GM21723 (cell line): ENCODE measurements at regions not wholly inside any gene's neighbourhood (a gene's known extent, or its start where the extent isn't known, plus 50 kb on each side); places are given as distances from the start of the nearest gene placed in this dataset.
"Not testable (repeated sequence)": the region's sequence is repeated elsewhere in the genome, so short reads cannot be mapped to it uniquely, and the experiment has no call there.

Experiments used
- ATAC-seq: cut with Tn5 transposase; IDR thresholded peaks from one replicate; pipeline ENCODE4 v1.9.1; 2021; ENCODE audit warnings: mild to moderate bottlenecking, moderate library complexity; ENCODE audit not compliant: unreplicated experiment

GRCh38 chr5:158039911-158040347 is 181.0 kb upstream of the CLINT1 start:
- peak; percentile 66 for ATAC-seq

- no peak for ATAC-seq
These were observed 180.5 kb upstream of the CLINT1 start for GRCh38 chr5:158039441-158039840.

DNA sequence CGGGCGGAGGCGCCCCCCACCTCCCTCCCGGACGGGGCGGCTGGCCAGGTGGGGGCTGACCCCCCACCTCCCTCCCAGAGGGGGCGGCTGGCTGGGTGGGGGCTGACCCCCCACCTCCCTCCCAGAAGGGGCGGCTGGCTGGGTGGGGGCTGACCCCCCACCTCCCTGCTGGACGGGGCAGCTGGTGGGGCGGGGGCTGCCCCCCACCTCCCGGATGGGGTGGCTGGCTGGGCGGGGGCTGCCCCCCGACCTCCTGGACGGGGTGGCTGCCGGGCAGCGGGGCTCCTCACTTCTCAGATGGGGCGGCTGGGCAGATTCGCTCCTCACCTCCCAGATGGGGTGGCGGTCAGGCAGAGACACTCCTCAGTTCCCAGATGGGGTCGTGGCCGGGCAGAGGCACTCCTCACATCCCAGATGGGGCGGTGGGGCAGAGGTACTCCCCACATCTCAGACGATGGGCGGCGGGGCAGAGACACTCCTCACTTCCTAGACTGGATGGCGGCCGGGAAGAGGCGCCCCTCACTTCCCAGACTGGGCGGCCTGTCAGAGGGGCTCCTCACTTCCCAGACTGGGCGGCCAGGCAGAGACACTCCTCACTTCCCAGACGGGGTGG is 178.1 kb upstream of the CLINT1 start:
- ATAC-seq: not testable (repeated sequence)

DNA sequence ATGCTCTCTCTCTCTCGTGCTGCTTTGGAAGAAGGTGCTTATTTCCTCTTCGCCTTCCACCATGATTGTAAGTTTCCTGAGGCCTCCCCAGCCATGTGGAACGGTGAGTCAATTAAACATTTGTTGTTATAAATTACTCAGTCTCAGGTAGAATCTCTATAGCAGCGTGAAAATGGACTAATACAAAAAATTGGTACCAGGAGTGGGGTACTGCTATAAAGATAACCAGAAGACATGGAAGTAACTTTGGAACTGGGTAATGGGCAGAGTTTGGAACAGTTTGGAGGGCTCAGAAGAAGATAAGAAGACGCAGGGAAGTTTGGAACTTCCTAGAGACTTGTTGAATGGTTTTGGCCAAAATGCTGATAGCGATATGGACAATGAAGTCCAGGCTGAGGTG is 175.6 kb upstream of the CLINT1 start:
- not testable (repeated sequence) for ATAC-seq

GRCh38 chr5:158033724-158034123 is 174.8 kb upstream of the CLINT1 start:
- ATAC-seq: no peak

DNA sequence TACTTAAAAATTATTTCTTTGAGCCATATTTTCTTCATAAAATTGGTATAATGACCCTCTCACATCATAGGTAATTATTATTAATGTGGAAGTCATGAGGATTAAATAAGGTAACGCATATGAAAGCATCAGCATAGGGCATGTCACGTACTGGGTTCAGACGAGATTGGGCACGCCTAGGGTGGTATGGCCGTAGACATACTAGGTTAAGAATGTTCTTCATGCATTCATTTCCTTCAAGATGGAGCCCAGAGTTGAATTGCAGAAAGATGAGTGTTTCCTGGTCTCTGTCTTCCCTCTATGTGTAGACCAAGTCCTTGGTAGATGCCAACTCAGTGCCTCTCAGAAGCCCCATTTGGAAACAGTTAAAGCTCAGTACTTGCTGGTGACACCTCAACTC is 174.1 kb upstream of the CLINT1 start:
- no peak for ATAC-seq

- no peak for ATAC-seq
These were observed 173.3 kb upstream of the CLINT1 start for GRCh38 chr5:158032246-158032645.

- ATAC-seq: no peak
These were observed 169.1 kb upstream of the CLINT1 start for GRCh38 chr5:158027806-158028775.

DNA sequence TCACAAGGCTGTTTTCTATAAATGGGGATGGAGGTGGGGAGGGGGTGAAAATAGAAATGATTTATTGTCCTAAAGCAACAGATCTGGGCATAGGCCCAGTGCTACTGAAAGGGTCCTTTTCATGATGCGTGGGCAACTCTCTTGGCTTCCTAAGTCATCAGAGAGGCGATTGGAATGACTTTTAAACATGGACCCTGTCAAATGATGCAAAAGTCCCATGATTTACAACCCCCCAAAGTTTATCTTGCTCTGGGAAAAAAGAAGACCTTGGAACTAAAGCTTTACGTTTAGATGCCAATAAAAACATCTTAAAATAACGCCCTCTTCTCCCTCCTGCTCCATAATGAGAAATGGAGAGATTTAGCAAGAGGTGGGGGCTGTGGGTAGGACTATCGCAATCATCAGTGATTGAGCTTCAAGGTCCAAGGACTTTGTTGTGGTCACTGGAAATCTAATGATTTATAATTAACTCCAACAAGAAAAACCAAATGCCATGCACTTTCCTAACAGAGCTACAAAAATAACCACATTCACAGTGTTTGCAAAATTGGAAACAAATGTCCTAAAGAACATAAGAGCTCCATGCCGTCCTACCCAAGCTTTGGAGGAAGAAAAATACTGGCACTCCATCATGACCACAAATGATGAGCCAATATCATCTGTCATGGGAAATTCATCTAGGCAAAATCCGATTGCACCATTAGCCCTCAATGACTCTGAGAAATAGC is 167.5 kb upstream of the CLINT1 start:
- no peak for ATAC-seq

DNA sequence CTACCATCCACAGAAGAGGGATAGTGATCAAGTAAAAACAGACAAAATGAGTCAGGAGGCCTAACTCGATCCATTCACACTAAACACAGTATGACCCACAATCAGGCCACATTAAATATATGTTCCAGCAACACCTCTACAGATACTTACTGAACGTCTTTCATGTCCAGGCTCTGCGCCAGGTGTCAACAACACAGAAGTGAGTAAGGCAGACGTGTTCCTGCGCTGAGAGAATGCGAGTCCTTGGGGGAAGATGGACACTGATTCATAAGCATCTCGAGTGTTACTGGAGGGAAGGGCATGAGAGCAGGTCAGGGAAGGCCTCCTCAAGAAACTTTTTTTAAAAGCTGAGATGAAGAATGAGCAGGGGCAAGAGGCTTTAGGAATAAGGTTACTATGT is 164.3 kb upstream of the CLINT1 start:
- no peak for ATAC-seq

- ATAC-seq: no peak
These were observed 163.9 kb upstream of the CLINT1 start for GRCh38 chr5:158022837-158023236.

DNA sequence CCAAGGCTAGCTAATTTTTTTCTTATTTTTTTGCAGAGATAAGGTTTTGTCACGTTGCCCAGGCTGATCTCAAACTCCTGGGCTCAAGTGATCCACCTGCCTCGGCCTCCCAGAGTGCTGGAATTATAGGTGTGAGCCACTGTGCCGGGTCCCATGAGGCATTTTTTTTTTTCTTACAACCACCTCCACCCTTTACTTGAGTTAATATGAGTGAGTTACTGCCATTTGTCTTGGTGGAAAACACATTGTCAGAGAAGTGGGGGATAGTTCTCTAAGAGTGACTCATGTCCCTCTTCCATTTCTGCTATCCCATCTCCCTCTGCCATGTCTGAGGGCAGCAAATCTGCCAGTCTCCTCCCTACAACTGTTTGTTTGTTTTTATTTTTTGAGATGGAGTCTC is 163.4 kb upstream of the CLINT1 start:
- ATAC-seq: no peak

GRCh38 chr5:158020555-158021418 is 161.8 kb upstream of the CLINT1 start:
- no peak for ATAC-seq

GRCh38 chr5:158017469-158017868 is 158.5 kb upstream of the CLINT1 start:
- ATAC-seq: no peak

GRCh38 chr5:158014372-158014771 is 155.4 kb upstream of the CLINT1 start:
- ATAC-seq: no peak

GRCh38 chr5:158013939-158014338 is 155.0 kb upstream of the CLINT1 start:
- ATAC-seq: no peak

DNA sequence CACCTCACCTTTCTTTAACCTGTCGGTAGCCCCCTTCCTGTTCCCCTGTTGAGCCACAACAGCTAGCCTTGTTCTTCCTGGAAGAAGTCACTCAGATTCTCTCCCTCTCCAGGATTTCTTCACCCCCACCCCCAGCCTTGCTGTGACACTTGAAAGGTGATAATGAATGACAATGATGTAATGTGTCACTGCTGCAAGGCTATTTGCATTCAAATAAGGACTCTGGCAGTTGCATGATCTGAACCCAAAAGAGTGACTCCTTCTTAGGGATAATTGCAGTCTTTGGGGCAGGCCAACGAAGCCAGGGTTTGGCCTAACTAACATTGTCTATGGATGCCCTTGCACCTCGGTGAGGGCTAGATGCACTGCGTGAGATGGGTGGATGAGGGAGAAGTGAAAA is 154.4 kb upstream of the CLINT1 start:
- no peak for ATAC-seq

DNA sequence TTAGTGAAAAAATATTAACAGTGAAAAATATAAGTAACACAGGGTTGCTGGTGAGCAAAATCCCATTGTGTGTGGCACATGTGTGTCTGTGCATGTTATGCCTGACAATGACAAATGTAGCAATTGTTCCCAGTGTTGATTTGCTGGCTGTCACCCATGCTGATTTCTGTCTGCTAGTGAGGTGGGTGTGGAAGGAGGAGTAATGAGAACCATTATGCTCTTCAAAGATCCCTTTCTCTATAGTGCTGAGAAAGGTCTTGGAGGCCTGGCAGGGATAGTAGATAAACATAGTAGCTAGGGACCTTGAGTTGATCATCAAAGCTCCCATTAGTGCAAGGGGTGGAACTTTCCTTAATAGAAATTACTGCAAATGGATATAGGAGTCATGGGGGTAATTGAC is 152.5 kb upstream of the CLINT1 start:
- ATAC-seq: no peak

DNA sequence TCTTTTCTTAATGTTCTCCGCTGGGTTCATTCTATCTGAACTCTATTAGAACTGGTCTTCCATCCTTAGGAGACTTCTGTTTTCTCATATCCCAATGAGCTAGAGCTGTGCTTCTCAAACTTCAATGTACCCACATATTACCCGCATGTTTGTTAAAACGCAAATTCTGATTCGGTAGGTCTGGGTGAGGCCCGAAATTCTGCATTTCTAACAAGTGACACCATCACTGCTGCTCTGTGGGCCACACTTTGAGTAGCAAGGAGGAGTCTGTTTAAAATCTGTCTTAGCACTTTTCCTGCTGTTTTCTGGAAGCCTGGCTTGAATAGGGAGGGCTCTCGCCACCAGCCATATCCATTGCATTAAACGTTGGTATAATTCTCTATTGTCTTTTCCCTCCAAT is 151.9 kb upstream of the CLINT1 start:
- ATAC-seq: no peak

DNA sequence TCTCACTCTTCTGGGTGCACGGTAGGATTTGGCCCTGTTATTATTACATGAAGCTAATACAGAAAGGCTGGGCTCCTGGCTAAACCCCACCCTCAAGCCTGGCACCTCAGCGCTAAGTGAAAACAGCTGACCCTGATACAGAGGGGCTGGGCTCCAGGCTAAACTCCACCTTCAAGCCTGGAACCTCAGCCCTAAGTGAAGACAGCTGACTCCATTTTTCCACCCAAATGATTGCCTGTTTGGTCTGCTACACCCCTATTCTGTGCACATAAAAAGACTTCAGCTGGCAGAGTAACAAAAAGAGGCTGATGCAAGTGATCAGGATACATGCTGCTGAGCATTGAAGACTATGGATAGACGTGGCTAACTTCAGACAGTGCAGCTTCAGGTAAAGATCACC is 148.4 kb upstream of the CLINT1 start:
- no peak for ATAC-seq

DNA sequence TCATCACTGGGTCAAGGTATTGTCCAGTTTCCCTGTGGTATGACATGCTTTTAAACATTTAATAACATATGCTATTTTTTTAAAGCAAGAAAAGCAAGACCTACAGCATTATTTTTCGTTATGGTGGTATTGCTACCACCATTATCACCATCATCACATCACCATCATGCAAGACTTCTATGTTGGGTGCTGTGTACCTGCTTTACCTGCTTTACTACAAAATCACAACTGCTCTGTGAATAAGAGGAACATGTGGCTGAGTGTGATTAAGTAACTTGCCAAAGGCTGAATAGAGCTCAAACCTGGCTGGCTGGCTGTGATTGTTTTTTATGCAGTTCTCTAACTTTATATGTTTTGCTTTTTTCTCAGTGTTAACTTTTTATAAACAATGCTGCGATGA is 140.8 kb upstream of the CLINT1 start:
- no peak for ATAC-seq
